ENCODE measurements at regions not wholly inside any gene's neighbourhood (a gene's known extent, or its start where the extent isn't known, plus 50 kb on each side); places are given as distances from the start of the nearest gene placed in this dataset.

DNA sequence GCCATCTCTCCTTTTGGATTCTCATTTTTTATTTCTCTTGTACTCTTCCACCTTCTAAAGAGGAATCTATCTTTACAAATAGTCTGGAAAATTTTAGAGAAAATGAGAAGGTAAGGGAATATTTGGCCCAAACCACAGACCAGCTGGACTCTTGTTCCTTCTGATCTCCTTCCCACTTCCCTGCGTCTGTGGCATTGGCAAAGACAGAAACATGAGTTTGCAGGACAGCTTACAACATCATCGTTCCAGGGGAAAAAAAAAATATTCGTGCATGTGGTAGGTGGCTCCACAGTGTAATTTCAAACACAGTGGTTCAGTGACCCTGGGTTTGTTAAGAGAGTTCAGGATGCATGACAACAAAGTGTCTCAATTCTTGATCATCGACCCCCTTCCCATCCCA is 755.0 kb downstream of the DNAH5 start:
- no peak overlapping the region for H3K4me3 ChIP-seq
- 72 to 74% methylated on average over 4 of the region's 4 CpGs for WGBS, 2 donors
- H3K27ac ChIP-seq: no peak overlapping the region
- H3K4me1 ChIP-seq: no peaks in the 10 kb centered on the region
- no peaks in the 10 kb centered on the region for H3K36me3 ChIP-seq
- no peak for DNase-seq
- H3K27me3 ChIP-seq: no peaks in the 10 kb centered on the region
- intact Hi-C loops (cut with DNase I): no loop called here
- TF ChIP-seq POLR2AphosphoS5 (IDR thresholded peaks at IDR 0.05) (no peak), POLR2A (IDR thresholded peaks at IDR 0.05) (no peak), EP300 (IDR thresholded peaks at IDR 0.05) (no peak)
- TF ChIP-seq, protein P1, sequence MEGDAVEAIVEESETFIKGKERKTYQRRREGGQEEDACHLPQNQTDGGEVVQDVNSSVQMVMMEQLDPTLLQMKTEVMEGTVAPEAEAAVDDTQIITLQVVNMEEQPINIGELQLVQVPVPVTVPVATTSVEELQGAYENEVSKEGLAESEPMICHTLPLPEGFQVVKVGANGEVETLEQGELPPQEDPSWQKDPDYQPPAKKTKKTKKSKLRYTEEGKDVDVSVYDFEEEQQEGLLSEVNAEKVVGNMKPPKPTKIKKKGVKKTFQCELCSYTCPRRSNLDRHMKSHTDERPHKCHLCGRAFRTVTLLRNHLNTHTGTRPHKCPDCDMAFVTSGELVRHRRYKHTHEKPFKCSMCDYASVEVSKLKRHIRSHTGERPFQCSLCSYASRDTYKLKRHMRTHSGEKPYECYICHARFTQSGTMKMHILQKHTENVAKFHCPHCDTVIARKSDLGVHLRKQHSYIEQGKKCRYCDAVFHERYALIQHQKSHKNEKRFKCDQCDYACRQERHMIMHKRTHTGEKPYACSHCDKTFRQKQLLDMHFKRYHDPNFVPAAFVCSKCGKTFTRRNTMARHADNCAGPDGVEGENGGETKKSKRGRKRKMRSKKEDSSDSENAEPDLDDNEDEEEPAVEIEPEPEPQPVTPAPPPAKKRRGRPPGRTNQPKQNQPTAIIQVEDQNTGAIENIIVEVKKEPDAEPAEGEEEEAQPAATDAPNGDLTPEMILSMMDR (IDR thresholded peaks at IDR 0.05): no peak
- no peaks in the 10 kb centered on the region for H3K9me3 ChIP-seq

DNA sequence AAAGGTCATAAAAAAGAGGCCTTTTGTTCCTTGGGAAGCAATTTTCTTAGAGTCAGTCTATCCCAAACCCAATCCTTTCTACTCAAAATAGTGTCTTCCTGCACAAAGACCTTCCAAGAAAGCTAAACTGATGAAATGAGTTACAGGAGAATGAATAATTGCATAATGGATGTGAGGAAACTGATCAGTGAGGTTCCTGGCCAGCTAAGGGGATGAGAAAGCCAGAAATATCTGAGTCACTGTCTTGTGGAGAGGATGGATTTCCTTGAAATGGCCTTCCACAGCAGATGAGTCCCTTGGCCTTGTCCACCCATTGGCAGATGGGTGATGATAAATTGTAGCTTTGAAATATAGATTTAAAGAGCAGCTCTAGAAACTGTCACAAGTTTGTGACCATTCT is 756.1 kb downstream of the DNAH5 start:
- intact Hi-C loops (cut with DNase I): no loop called here
- no peaks in the 10 kb centered on the region for H3K4me1 ChIP-seq
- no peak overlapping the region for H3K27ac ChIP-seq
- H3K27me3 ChIP-seq: no peaks in the 10 kb centered on the region
- H3K36me3 ChIP-seq: no peaks in the 10 kb centered on the region
- no peaks in the 10 kb centered on the region for H3K9me3 ChIP-seq
- TF ChIP-seq EP300 (IDR thresholded peaks at IDR 0.05) (no peak), POLR2A (IDR thresholded peaks at IDR 0.05) (no peak), POLR2AphosphoS5 (IDR thresholded peaks at IDR 0.05) (no peak)
- TF ChIP-seq, protein P1 (IDR thresholded peaks at IDR 0.05): no peak
- no peak for DNase-seq
- H3K4me3 ChIP-seq: no peak overlapping the region

DNA sequence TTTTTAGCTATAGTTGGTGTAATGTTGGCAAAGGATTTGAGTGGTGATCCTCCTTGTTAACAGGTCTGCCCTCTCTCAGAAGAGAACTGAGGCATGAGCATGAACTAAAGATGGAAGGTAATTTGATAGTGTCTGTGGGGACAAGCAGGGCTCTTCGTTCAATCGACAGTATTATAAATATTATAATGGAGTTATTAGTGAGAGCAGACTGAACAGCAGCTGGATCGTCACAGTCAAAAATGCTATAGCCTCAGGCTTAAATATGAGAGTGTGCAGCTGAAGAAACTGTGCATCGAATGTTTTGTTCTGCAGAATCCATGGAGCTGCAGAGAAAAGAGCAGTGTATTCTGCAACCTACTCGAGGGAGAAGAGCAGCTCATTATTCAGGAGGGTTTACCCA is 757.3 kb downstream of the DNAH5 start:
- H3K27ac ChIP-seq: no peak overlapping the region
- no peaks in the 10 kb centered on the region for H3K9me3 ChIP-seq
- WGBS, 2 donors: 72 to 74% methylated on average over 5 of the region's 5 CpGs
- intact Hi-C loops (cut with DNase I): no loop called here
- H3K4me3 ChIP-seq: no peak overlapping the region
- H3K36me3 ChIP-seq: no peaks in the 10 kb centered on the region
- TF ChIP-seq EP300 (IDR thresholded peaks at IDR 0.05) (no peak), POLR2AphosphoS5 (IDR thresholded peaks at IDR 0.05) (no peak), POLR2A (IDR thresholded peaks at IDR 0.05) (no peak)
- TF ChIP-seq, protein P1 (IDR thresholded peaks at IDR 0.05): no peak
- no peaks in the 10 kb centered on the region for H3K4me1 ChIP-seq
- H3K27me3 ChIP-seq: no peaks in the 10 kb centered on the region
- no peak for DNase-seq

DNA sequence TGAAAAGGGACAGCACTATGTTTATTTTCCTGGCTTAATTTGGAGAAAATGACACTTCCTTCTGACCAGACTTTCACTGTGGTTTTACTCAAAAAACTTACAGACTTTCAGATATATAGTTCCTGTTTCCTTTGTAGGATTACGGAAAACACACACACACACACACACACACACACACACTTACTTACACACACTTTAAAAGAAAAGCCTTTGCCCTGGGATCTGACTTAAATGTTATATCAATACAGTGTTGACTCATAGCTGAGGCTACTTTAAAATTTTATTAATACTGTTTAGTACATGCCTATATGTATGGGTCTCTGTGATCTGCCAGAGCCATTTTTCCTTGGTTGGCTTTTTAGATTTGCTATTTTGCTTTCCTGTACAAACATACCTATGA is 758.3 kb downstream of the DNAH5 start:
- WGBS, 2 donors: 59 to 73% methylated on average over 1 of the region's 1 CpG
- DNase-seq: no peak
- Histone ChIP-seq H3K27me3 (no peaks in the 10 kb centered on the region), H3K27ac (no peak overlapping the region), H3K4me1 (no peaks in the 10 kb centered on the region), H3K36me3 (no peaks in the 10 kb centered on the region), H3K9me3 (no peaks in the 10 kb centered on the region), H3K4me3 (no peak overlapping the region)
- intact Hi-C loops (cut with DNase I): no loop called here
- TF ChIP-seq POLR2A (IDR thresholded peaks at IDR 0.05) (no peak), POLR2AphosphoS5 (IDR thresholded peaks at IDR 0.05) (no peak), EP300 (IDR thresholded peaks at IDR 0.05) (no peak)
- TF ChIP-seq, protein P1 (IDR thresholded peaks at IDR 0.05): no peak

DNA sequence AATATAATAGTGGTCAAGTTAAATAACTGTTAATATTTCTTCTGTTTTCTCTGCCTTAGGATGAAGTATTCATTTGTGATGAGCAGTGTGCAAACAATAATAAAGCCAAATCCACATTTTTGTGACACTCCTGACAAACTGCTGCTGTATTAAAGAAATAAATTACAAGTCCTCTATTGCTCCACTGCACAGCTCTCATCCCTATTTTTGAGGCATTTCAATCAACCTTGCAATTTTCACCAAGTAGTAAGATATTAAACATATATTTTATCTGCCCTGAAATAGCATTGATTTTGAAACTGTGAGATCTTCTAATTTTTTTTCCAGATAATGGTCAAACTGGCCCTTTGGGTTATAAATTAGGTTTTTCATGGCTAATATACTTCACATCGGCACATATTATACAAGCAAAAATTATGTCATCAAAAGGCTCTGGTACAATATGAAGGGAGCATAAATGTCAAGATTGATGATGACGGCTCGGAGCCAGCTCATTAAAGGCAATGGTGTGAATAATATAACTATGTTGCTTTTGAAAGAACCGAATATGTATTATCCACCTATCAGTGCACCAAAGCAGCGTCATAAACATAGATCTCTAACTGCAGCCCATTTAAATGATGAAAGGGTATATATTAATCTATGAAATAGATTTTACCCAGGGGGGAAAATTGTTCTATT is 764.9 kb downstream of the DNAH5 start:
- Histone ChIP-seq H3K4me3 (no peak overlapping the region), H3K36me3 (no peaks in the 10 kb centered on the region), H3K9me3 (no peaks in the 10 kb centered on the region), H3K27me3 (no peaks in the 10 kb centered on the region), H3K27ac (no peak overlapping the region), H3K4me1 (no peaks in the 10 kb centered on the region)
- TF ChIP-seq POLR2AphosphoS5 (IDR thresholded peaks at IDR 0.05): no peak
- TF ChIP-seq POLR2A (IDR thresholded peaks at IDR 0.05): no peak
- no peak for TF ChIP-seq EP300 (IDR thresholded peaks at IDR 0.05)
- TF ChIP-seq, protein P1 (IDR thresholded peaks at IDR 0.05): no peak
- intact Hi-C loops (cut with DNase I): no loop called here
- no peak for DNase-seq
- 86 to 88% methylated on average over 5 of the region's 5 CpGs for WGBS, 2 donors

Measured in sigmoid colon (tissue), 6 donors.